GM23338 (cell line): ENCODE measurements at regions not wholly inside any gene's neighbourhood (a gene's known extent, or its start where the extent isn't known, plus 50 kb on each side); places are given as distances from the start of the nearest gene placed in this dataset.
A peak's percentile ranks its signal among the peaks of the same experiment; 100 is the strongest.
"Not testable (repeated sequence)": the region's sequence is repeated elsewhere in the genome, so short reads cannot be mapped to it uniquely, and the experiment has no call there.

Source experiments
- ATAC-seq: fragments of 200-7000 bp; cut with Tn5 transposase; 3 replicates; pipeline ENCODE4 v1.9.1; 2020
- DNase-seq: peaks from one replicate; pipeline ENCODE4 v3.0.0-alpha.2; 2015; ENCODE audit warnings: low spot score
- H2AFZ ChIP-seq: fragments of 200-600 bp; sonication (generic); 2 replicates; pipeline ENCODE4 v1.8.0; 2016; ENCODE audit warnings: antibody characterized with exemption, mild to moderate bottlenecking, moderate library complexity
- H3F3A ChIP-seq: fragments of 200-600 bp; sonication (generic); replicated peaks from 2 replicates; pipeline ENCODE4 v1.8.0; 2017; ENCODE audit warnings: antibody characterized with exemption, mixed run types, low read depth
- H3K27ac ChIP-seq: fragments of 200-600 bp; sonication (generic); 2 replicates; pipeline ENCODE4 v1.6.1; 2016; ENCODE audit warnings: low read depth
- H3K27me3 ChIP-seq: fragments of 200-600 bp; sonication (generic); 2 replicates; pipeline ENCODE4 v1.8.0; 2016; ENCODE audit warnings: mild to moderate bottlenecking, mixed run types, moderate library complexity; ENCODE audit not compliant: insufficient read depth
- H3K36me3 ChIP-seq: fragments of 200-600 bp; sonication (generic); 2 replicates; pipeline ENCODE4 v1.8.0; 2016; ENCODE audit warnings: mild to moderate bottlenecking; ENCODE audit not compliant: insufficient read depth
- H3K4me1 ChIP-seq: fragments of 200-600 bp; sonication (generic); 2 replicates; pipeline ENCODE4 v1.8.0; 2016; ENCODE audit warnings: mild to moderate bottlenecking, moderate library complexity; ENCODE audit not compliant: insufficient read depth
- H3K4me2 ChIP-seq: fragments of 200-600 bp; sonication (generic); 2 replicates; pipeline ENCODE4 v1.7.1; 2017; ENCODE audit warnings: mixed run types
- H3K4me3 ChIP-seq: fragments of 200-600 bp; sonication (generic); 2 replicates; pipeline ENCODE4 v1.6.1; 2016; ENCODE audit warnings: mixed run types
- H3K79me2 ChIP-seq: fragments of 200-600 bp; sonication (generic); replicated peaks from 2 replicates; pipeline ENCODE4 v1.8.0; 2017; ENCODE audit warnings: mild to moderate bottlenecking; ENCODE audit not compliant: insufficient read depth
- H3K9me2 ChIP-seq: fragments of 200-600 bp; sonication (generic); 2 replicates; pipeline ENCODE4 v1.8.0; 2017; ENCODE audit not compliant: insufficient read depth
- H4K20me1 ChIP-seq: fragments of 200-600 bp; sonication (generic); replicated peaks from 2 replicates; pipeline ENCODE4 v1.8.0; 2017; ENCODE audit warnings: mild to moderate bottlenecking; ENCODE audit not compliant: insufficient read depth
- H3K27ac Mint-ChIP-seq: 2 replicates; pipeline ENCODE4 v1.8.0; 2020; ENCODE audit warnings: inconsistent platforms, mild to moderate bottlenecking, moderate library complexity, mixed read lengths
- H3K27me3 Mint-ChIP-seq: 3 replicates; pipeline ENCODE4 v1.8.0; 2022; ENCODE audit warnings: low read depth, mild to moderate bottlenecking, moderate library complexity, mixed read lengths, inconsistent platforms; ENCODE audit not compliant: insufficient read depth, poor library complexity
- H3K36me3 Mint-ChIP-seq: 3 replicates; pipeline ENCODE4 v1.8.0; 2021; ENCODE audit warnings: low read depth, mild to moderate bottlenecking, inconsistent platforms, moderate library complexity, mixed read lengths
- H3K4me1 Mint-ChIP-seq: 3 replicates; pipeline ENCODE4 v1.8.0; 2020; ENCODE audit warnings: mild to moderate bottlenecking, inconsistent platforms, mixed read lengths
- H3K4me3 Mint-ChIP-seq: 3 replicates; pipeline ENCODE4 v1.8.0; 2021; ENCODE audit warnings: moderate library complexity, mild to moderate bottlenecking, inconsistent platforms, mixed read lengths
- H3K9me3 Mint-ChIP-seq: 3 replicates; pipeline ENCODE4 v1.8.0; 2020; ENCODE audit warnings: moderate library complexity, mild to moderate bottlenecking, inconsistent platforms, mixed read lengths
- CTCF ChIP-seq, 2 experiments: fragments of 200-600 bp in 1 of 2; sonication (generic) in 1 of 2; conservative IDR thresholded peaks; 2 replicates each; pipeline versions ENCODE4 v1.5.1 to v1.6.1; 2016 to 2017; ENCODE audit warnings: antibody characterized with exemption in 2 of 2, low read depth in 2 of 2, mild to moderate bottlenecking in 2 of 2, moderate library complexity in 1 of 2
- EZH2phosphoT487 ChIP-seq: fragments of 200-600 bp; sonication (generic); IDR thresholded peaks from one replicate; pipeline ENCODE4 v1.8.1; 2018; ENCODE audit warnings: antibody characterized with exemption; ENCODE audit not compliant: unreplicated experiment
- TF ChIP-seq, protein P1 (sequence below): fragments of 250-450 bp; sonication (Bioruptor Pico); IDR thresholded peaks from 2 replicates; pipeline ENCODE4 v1.5.0; 2020; ENCODE audit warnings: mild to moderate bottlenecking, moderate library complexity

DNA sequence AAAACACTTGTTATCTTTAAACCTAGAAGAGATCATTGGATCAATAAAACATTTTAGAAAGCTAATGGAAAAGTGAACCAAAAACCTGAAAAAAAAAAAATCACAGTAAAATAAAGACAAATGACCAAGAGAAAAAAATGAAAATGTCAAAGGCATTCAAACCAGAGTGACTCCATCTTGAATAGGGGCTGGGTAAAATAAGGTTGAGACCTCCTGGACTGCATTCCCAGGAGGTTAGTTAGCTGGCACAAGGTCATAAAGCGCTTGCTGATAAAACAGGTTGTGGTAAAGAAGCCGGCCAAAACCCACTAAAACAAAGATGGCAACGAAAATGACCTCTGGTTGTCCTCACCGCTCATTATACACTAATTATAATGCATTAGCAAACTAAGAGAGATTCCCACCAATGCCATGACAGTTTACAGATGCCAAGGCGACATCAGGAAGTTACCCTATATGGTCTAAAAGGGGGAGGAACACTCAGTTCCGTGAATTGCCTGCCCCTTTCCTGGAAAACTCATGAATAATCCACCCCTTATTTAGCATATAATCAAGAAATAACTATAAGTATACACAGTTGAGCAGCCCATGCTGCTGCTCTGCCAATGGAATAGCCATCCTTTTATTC is 116.7 kb upstream of the NEK6 start (continued):
- TF ChIP-seq, protein P1, sequence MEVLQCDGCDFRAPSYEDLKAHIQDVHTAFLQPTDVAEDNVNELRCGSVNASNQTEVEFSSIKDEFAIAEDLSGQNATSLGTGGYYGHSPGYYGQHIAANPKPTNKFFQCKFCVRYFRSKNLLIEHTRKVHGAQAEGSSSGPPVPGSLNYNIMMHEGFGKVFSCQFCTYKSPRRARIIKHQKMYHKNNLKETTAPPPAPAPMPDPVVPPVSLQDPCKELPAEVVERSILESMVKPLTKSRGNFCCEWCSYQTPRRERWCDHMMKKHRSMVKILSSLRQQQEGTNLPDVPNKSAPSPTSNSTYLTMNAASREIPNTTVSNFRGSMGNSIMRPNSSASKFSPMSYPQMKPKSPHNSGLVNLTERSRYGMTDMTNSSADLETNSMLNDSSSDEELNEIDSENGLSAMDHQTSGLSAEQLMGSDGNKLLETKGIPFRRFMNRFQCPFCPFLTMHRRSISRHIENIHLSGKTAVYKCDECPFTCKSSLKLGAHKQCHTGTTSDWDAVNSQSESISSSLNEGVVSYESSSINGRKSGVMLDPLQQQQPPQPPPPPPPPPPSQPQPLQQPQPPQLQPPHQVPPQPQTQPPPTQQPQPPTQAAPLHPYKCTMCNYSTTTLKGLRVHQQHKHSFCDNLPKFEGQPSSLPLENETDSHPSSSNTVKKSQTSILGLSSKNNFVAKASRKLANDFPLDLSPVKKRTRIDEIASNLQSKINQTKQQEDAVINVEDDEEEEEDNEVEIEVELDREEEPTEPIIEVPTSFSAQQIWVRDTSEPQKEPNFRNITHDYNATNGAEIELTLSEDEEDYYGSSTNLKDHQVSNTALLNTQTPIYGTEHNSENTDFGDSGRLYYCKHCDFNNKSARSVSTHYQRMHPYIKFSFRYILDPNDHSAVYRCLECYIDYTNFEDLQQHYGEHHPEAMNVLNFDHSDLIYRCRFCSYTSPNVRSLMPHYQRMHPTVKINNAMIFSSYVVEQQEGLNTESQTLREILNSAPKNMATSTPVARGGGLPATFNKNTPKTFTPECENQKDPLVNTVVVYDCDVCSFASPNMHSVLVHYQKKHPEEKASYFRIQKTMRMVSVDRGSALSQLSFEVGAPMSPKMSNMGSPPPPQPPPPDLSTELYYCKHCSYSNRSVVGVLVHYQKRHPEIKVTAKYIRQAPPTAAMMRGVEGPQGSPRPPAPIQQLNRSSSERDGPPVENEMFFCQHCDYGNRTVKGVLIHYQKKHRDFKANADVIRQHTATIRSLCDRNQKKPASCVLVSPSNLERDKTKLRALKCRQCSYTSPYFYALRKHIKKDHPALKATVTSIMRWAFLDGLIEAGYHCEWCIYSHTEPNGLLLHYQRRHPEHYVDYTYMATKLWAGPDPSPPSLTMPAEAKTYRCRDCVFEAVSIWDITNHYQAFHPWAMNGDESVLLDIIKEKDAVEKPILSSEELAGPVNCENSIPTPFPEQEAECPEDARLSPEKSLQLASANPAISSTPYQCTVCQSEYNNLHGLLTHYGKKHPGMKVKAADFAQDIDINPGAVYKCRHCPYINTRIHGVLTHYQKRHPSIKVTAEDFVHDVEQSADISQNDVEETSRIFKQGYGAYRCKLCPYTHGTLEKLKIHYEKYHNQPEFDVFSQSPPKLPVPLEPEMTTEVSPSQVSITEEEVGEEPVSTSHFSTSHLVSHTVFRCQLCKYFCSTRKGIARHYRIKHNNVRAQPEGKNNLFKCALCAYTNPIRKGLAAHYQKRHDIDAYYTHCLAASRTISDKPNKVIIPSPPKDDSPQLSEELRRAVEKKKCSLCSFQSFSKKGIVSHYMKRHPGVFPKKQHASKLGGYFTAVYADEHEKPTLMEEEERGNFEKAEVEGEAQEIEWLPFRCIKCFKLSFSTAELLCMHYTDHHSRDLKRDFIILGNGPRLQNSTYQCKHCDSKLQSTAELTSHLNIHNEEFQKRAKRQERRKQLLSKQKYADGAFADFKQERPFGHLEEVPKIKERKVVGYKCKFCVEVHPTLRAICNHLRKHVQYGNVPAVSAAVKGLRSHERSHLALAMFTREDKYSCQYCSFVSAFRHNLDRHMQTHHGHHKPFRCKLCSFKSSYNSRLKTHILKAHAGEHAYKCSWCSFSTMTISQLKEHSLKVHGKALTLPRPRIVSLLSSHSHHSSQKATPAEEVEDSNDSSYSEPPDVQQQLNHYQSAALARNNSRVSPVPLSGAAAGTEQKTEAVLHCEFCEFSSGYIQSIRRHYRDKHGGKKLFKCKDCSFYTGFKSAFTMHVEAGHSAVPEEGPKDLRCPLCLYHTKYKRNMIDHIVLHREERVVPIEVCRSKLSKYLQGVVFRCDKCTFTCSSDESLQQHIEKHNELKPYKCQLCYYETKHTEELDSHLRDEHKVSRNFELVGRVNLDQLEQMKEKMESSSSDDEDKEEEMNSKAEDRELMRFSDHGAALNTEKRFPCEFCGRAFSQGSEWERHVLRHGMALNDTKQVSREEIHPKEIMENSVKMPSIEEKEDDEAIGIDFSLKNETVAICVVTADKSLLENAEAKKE (CRISPR knock-in tag) = no peak
- TF ChIP-seq CTCF (conservative IDR thresholded peaks at IDR 0.05; ENCODE audit: low read depth in 2 of 2) = no peak
- no peak for TF ChIP-seq EZH2phosphoT487

GRCh38 chr9:124144561-124145123 is 113.1 kb upstream of the NEK6 start:
- H3K27me3 ChIP-seq, H3K9me3 Mint-ChIP-seq, H3K27ac ChIP-seq, H3K36me3 Mint-ChIP-seq, H2AFZ ChIP-seq, H3K9me2 ChIP-seq, H3K36me3 ChIP-seq, H3K4me2 ChIP-seq, H3K4me1 Mint-ChIP-seq, H3K4me1 ChIP-seq, H3K4me3 ChIP-seq, H4K20me1 ChIP-seq, H3K79me2 ChIP-seq, H3K4me3 Mint-ChIP-seq, H3K27me3 Mint-ChIP-seq, H3K27ac Mint-ChIP-seq, H3F3A ChIP-seq: not testable (repeated sequence)
- peak; percentile 65 for ATAC-seq
- peak; percentile 50 for DNase-seq
